ENCODE measurements at regions not wholly inside any gene's neighbourhood (a gene's known extent, or its start where the extent isn't known, plus 50 kb on each side); places are given as distances from the start of the nearest gene placed in this dataset.

DNA sequence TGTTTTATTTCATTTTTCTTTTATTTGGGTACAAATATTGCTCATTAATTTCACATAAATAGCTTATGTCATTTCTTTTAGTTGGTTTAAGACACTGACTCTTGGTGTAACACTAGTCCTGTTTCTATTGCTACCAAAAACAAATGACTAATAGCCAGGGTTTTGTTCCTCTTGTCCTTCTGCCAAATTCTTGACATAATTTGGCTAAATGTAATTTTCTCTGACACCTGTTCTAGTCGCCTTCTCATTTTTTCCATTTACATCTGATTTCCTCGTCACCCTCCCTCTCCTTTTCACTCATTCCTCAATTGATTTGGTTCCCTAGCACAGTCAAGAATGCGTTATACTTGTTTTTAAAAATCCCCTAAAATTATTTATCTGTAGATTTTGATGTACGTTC, 1718.7 kb downstream of the EFNB2 start:
- TF ChIP-seq, protein P1, sequence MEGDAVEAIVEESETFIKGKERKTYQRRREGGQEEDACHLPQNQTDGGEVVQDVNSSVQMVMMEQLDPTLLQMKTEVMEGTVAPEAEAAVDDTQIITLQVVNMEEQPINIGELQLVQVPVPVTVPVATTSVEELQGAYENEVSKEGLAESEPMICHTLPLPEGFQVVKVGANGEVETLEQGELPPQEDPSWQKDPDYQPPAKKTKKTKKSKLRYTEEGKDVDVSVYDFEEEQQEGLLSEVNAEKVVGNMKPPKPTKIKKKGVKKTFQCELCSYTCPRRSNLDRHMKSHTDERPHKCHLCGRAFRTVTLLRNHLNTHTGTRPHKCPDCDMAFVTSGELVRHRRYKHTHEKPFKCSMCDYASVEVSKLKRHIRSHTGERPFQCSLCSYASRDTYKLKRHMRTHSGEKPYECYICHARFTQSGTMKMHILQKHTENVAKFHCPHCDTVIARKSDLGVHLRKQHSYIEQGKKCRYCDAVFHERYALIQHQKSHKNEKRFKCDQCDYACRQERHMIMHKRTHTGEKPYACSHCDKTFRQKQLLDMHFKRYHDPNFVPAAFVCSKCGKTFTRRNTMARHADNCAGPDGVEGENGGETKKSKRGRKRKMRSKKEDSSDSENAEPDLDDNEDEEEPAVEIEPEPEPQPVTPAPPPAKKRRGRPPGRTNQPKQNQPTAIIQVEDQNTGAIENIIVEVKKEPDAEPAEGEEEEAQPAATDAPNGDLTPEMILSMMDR (IDR thresholded peaks at IDR 0.05; ENCODE audit: poor library complexity): no peak
- no peak for TF ChIP-seq EZH2 (IDR thresholded peaks at IDR 0.05; ENCODE audit: borderline replicate concordance)

Measured in hepatocyte (in vitro differentiated cells).